ENCODE measurements at regions not wholly inside any gene's neighbourhood (a gene's known extent, or its start where the extent isn't known, plus 50 kb on each side); places are given as distances from the start of the nearest gene placed in this dataset.

- TF ChIP-seq CTCF (IDR thresholded peaks at IDR 0.05; ENCODE audit: poor library complexity, severe bottlenecking): no peak
- no peak for TF ChIP-seq POLR2AphosphoS5 (IDR thresholded peaks at IDR 0.05)
- no peak for TF ChIP-seq MXI1 (conservative IDR thresholded peaks at IDR 0.05; ENCODE audit: poor library complexity, severe bottlenecking)
- TF ChIP-seq RAD21 (conservative IDR thresholded peaks at IDR 0.05): no peak
- TF ChIP-seq SMC3 (conservative IDR thresholded peaks at IDR 0.05; ENCODE audit: poor library complexity): no peak
- TF ChIP-seq EZH2 (IDR thresholded peaks at IDR 0.05; ENCODE audit: borderline replicate concordance, insufficient read depth, low read length, poor library complexity, severe bottlenecking): no peak
- TF ChIP-seq EP300 (conservative IDR thresholded peaks at IDR 0.05; ENCODE audit: poor library complexity, severe bottlenecking): no peak
- TF ChIP-seq REST (IDR thresholded peaks at IDR 0.05; ENCODE audit: borderline replicate concordance): no peak
- no peak for TF ChIP-seq TAF1 (IDR thresholded peaks at IDR 0.05; ENCODE audit: low read depth)
- H4K20me1 ChIP-seq (ENCODE audit: insufficient read depth): no peaks in the 10 kb centered on the region
- H3K27ac ChIP-seq (ENCODE audit: low read length): no peak overlapping the region
- no peaks in the 10 kb centered on the region for H3F3A ChIP-seq (ENCODE audit: insufficient read depth, low read length, poor library complexity, severe bottlenecking)
- no peaks in the 10 kb centered on the region for H3K9me2 ChIP-seq (ENCODE audit: insufficient read depth, low read length)
- H3K4me2 ChIP-seq (ENCODE audit: low read length): peak overlapping the region; percentile 69
- no peaks in the 10 kb centered on the region for H3K79me2 ChIP-seq (replicated peaks; ENCODE audit: insufficient read depth, low read length)
- H3K27me3 ChIP-seq (ENCODE audit: insufficient read depth, low read depth, low read length): no peaks in the 10 kb centered on the region
- no peaks in the 10 kb centered on the region for H3K9me3 ChIP-seq (ENCODE audit: low read length)
- peak overlapping the region; percentile 71 for H3K4me3 ChIP-seq (ENCODE audit: low read length)
- no peaks in the 10 kb centered on the region for H3K36me3 ChIP-seq (ENCODE audit: insufficient read depth, low read length)
- H3K9ac ChIP-seq (ENCODE audit: low read length): no peak overlapping the region
- no peak overlapping the region for H2AFZ ChIP-seq (ENCODE audit: low read depth, low read length)
Measured at GRCh38 chr6:26311385-26312095, 53.5 kb upstream of the BTN3A2 start.

GRCh38 chr6:26312096-26312463, 52.9 kb upstream of the BTN3A2 start:
- Histone ChIP-seq H3K4me2 (ENCODE audit: low read length) (peak overlapping the region; percentile 69), H3K9me2 (ENCODE audit: insufficient read depth, low read length) (no peaks in the 10 kb centered on the region), H3K27me3 (ENCODE audit: insufficient read depth, low read depth, low read length) (no peaks in the 10 kb centered on the region), H3K9me3 (ENCODE audit: low read length) (no peaks in the 10 kb centered on the region), H3K4me3 (ENCODE audit: low read length) (peak overlapping the region; percentile 71), H3K27ac (ENCODE audit: low read length) (no peak overlapping the region), H3K9ac (ENCODE audit: low read length) (no peak overlapping the region), H3F3A (ENCODE audit: insufficient read depth, low read length, poor library complexity, severe bottlenecking) (no peaks in the 10 kb centered on the region), H2AFZ (ENCODE audit: low read depth, low read length) (no peak overlapping the region), H4K20me1 (ENCODE audit: insufficient read depth) (no peaks in the 10 kb centered on the region), H3K79me2 (replicated peaks; ENCODE audit: insufficient read depth, low read length) (no peaks in the 10 kb centered on the region), H3K36me3 (ENCODE audit: insufficient read depth, low read length) (no peaks in the 10 kb centered on the region)
- TF ChIP-seq MXI1 (conservative IDR thresholded peaks at IDR 0.05; ENCODE audit: poor library complexity, severe bottlenecking): no peak
- no peak for TF ChIP-seq SMC3 (conservative IDR thresholded peaks at IDR 0.05; ENCODE audit: poor library complexity)
- no peak for TF ChIP-seq RAD21 (conservative IDR thresholded peaks at IDR 0.05)
- TF ChIP-seq CTCF (IDR thresholded peaks at IDR 0.05; ENCODE audit: poor library complexity, severe bottlenecking): no peak
- TF ChIP-seq POLR2AphosphoS5 (IDR thresholded peaks at IDR 0.05): no peak
- no peak for TF ChIP-seq EZH2 (IDR thresholded peaks at IDR 0.05; ENCODE audit: borderline replicate concordance, insufficient read depth, low read length, poor library complexity, severe bottlenecking)
- no peak for TF ChIP-seq TAF1 (IDR thresholded peaks at IDR 0.05; ENCODE audit: low read depth)
- TF ChIP-seq REST (IDR thresholded peaks at IDR 0.05; ENCODE audit: borderline replicate concordance): no peak
- no peak for TF ChIP-seq EP300 (conservative IDR thresholded peaks at IDR 0.05; ENCODE audit: poor library complexity, severe bottlenecking)
